Loucy (cell line): ENCODE measurements at regions not wholly inside any gene's neighbourhood (a gene's known extent, or its start where the extent isn't known, plus 50 kb on each side); places are given as distances from the start of the nearest gene placed in this dataset.

Source experiments
- EZH2phosphoT487 ChIP-seq: fragments of 200-600 bp; IDR thresholded peaks from 2 replicates; pipeline ENCODE4 v1.6.1; 2018; ENCODE audit warnings: antibody characterized with exemption, mild to moderate bottlenecking, moderate library complexity, borderline replicate concordance
- TF ChIP-seq, protein P1 (sequence below): fragments of 200-600 bp; sonication (generic); conservative IDR thresholded peaks from 2 replicates; pipeline ENCODE4 v1.5.1; 2014; ENCODE audit warnings: mild to moderate bottlenecking, antibody characterized with exemption, low read length

DNA sequence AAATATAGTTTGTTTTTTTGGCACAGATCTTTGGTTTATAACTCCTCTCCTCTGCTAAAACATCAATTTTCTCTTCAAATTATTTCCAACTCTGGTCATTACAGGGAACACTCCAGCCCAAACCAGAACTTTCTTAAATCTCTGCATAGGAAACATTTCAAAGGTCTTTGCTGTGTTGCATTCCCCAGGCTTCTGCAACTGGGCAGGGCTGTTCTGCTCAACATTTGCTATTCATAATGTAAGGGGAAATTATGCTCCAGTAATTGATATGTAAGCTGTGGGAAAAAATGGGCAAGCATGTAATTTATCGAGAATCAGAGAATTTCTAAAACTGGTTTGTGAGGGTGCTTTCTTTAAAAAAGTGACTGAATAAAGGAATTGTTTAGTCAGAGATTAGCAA is 410.4 kb downstream of the TUSC7 start:
- TF ChIP-seq, protein P1, sequence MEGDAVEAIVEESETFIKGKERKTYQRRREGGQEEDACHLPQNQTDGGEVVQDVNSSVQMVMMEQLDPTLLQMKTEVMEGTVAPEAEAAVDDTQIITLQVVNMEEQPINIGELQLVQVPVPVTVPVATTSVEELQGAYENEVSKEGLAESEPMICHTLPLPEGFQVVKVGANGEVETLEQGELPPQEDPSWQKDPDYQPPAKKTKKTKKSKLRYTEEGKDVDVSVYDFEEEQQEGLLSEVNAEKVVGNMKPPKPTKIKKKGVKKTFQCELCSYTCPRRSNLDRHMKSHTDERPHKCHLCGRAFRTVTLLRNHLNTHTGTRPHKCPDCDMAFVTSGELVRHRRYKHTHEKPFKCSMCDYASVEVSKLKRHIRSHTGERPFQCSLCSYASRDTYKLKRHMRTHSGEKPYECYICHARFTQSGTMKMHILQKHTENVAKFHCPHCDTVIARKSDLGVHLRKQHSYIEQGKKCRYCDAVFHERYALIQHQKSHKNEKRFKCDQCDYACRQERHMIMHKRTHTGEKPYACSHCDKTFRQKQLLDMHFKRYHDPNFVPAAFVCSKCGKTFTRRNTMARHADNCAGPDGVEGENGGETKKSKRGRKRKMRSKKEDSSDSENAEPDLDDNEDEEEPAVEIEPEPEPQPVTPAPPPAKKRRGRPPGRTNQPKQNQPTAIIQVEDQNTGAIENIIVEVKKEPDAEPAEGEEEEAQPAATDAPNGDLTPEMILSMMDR = no peak
- TF ChIP-seq EZH2phosphoT487 = no peak
